ENCODE measurements at regions not wholly inside any gene's neighbourhood (a gene's known extent, or its start where the extent isn't known, plus 50 kb on each side); places are given as distances from the start of the nearest gene placed in this dataset.
"Not testable (repeated sequence)": the region's sequence is repeated elsewhere in the genome, so short reads cannot be mapped to it uniquely, and the experiment has no call there.

DNA sequence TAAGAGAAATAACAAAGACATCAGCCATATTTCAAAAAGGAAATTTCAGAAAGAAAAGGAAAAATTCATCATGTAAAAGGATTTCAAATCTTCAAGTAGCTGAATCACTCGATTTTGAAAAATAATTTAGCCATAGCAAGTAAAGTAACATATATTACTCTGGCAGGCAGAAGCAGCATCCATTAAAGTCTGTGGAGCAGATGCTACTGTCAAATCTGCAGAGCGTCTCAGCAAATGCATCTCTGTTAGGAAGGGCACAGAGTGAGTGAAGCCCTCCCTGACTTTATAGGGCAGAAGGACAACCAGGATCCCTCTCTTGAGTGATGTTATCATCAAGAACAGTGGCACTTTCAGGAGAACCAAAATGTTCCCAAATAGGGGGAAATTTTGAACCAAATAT lies 445.5 kb downstream of the EFNB2 start:
- Histone ChIP-seq H3K27me3 (ENCODE audit: insufficient read depth, poor library complexity, severe bottlenecking) (no peaks in the 10 kb centered on the region), H3K4me3 (ENCODE audit: severe bottlenecking) (no peak overlapping the region), H3K4me1 (ENCODE audit: insufficient read depth, poor library complexity, severe bottlenecking) (no peaks in the 10 kb centered on the region), H3K27ac (ENCODE audit: poor library complexity, severe bottlenecking) (no peak overlapping the region), H3K36me3 (ENCODE audit: low read depth) (no peaks in the 10 kb centered on the region), H3K9me3 (ENCODE audit: severe bottlenecking) (no peaks in the 10 kb centered on the region)
- DNase-seq (ENCODE audit: low spot score) (no peak), ATAC-seq (ENCODE audit: low read depth) (no peak)
- TF ChIP-seq, protein P1, sequence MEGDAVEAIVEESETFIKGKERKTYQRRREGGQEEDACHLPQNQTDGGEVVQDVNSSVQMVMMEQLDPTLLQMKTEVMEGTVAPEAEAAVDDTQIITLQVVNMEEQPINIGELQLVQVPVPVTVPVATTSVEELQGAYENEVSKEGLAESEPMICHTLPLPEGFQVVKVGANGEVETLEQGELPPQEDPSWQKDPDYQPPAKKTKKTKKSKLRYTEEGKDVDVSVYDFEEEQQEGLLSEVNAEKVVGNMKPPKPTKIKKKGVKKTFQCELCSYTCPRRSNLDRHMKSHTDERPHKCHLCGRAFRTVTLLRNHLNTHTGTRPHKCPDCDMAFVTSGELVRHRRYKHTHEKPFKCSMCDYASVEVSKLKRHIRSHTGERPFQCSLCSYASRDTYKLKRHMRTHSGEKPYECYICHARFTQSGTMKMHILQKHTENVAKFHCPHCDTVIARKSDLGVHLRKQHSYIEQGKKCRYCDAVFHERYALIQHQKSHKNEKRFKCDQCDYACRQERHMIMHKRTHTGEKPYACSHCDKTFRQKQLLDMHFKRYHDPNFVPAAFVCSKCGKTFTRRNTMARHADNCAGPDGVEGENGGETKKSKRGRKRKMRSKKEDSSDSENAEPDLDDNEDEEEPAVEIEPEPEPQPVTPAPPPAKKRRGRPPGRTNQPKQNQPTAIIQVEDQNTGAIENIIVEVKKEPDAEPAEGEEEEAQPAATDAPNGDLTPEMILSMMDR (IDR thresholded peaks at IDR 0.05; ENCODE audit: poor library complexity, severe bottlenecking) = no peak

- DNase-seq (ENCODE audit: low spot score) = no peak
- no peak overlapping the region for H3K4me3 ChIP-seq (ENCODE audit: severe bottlenecking)
- no peaks in the 10 kb centered on the region for H3K36me3 ChIP-seq (ENCODE audit: low read depth)
- H3K27me3 ChIP-seq (ENCODE audit: insufficient read depth, poor library complexity, severe bottlenecking) = no peaks in the 10 kb centered on the region
- no peaks in the 10 kb centered on the region for H3K4me1 ChIP-seq (ENCODE audit: insufficient read depth, poor library complexity, severe bottlenecking)
- ATAC-seq (ENCODE audit: low read depth) = no peak
- TF ChIP-seq, protein P1 (IDR thresholded peaks at IDR 0.05; ENCODE audit: poor library complexity, severe bottlenecking) = no peak
- H3K27ac ChIP-seq (ENCODE audit: poor library complexity, severe bottlenecking) = no peak overlapping the region
- no peaks in the 10 kb centered on the region for H3K9me3 ChIP-seq (ENCODE audit: severe bottlenecking)
Measured at GRCh38 chr13:106089261-106089980, 446.0 kb downstream of the EFNB2 start.

DNA sequence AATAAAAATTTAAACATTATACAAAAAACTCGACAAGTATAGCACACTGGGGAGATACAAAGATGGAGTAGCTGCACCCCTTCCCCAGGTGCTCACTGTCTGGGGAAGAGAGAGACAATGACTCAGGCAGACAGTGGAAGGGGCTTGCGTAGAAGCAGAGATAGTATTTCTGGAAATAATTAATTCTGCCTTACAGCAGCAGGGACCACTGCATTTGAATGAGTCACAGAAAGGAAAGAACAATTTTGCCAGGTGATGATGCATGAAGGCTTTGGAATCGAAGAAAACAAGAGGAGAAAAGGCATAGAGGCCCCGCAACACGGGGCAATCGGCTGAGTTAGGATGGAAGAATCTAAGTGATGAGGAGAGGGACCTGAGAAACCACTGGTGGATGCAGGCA lies 447.4 kb downstream of the EFNB2 start:
- no peak overlapping the region for H3K27ac ChIP-seq (ENCODE audit: poor library complexity, severe bottlenecking)
- H3K9me3 ChIP-seq (ENCODE audit: severe bottlenecking) = no peaks in the 10 kb centered on the region
- H3K4me1 ChIP-seq (ENCODE audit: insufficient read depth, poor library complexity, severe bottlenecking) = peaks cover 4% of the 10 kb centered on the region
- no peaks in the 10 kb centered on the region for H3K27me3 ChIP-seq (ENCODE audit: insufficient read depth, poor library complexity, severe bottlenecking)
- TF ChIP-seq, protein P1 (IDR thresholded peaks at IDR 0.05; ENCODE audit: poor library complexity, severe bottlenecking) = no peak
- H3K4me3 ChIP-seq (ENCODE audit: severe bottlenecking) = no peak overlapping the region
- no peak for ATAC-seq (ENCODE audit: low read depth)
- H3K36me3 ChIP-seq (ENCODE audit: low read depth) = no peaks in the 10 kb centered on the region
- DNase-seq (ENCODE audit: low spot score) = no peak

DNA sequence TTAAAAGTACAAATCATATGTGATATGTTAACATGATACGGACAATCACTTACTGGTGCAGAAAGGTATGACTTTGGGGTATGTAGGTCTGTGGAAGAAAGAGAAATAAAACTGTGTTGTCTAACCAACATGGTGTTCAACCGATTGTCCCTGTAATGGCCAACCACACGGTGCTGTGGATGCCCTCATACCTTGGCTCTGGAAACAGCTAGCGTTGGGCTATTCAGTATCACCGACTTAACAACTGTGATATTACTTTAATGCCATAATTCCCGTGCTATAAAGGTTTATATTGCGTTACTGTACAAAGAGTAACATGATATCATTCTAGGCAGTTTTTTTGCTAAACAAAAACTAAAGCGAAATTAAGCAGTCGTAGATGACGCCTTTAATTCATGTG lies 448.3 kb downstream of the EFNB2 start:
- peaks cover 4% of the 10 kb centered on the region for H3K4me1 ChIP-seq (ENCODE audit: insufficient read depth, poor library complexity, severe bottlenecking)
- no peak overlapping the region for H3K4me3 ChIP-seq (ENCODE audit: severe bottlenecking)
- TF ChIP-seq, protein P1 (IDR thresholded peaks at IDR 0.05; ENCODE audit: poor library complexity, severe bottlenecking) = no peak
- no peak overlapping the region for H3K27ac ChIP-seq (ENCODE audit: poor library complexity, severe bottlenecking)
- H3K27me3 ChIP-seq (ENCODE audit: insufficient read depth, poor library complexity, severe bottlenecking) = no peaks in the 10 kb centered on the region
- H3K36me3 ChIP-seq (ENCODE audit: low read depth) = no peaks in the 10 kb centered on the region
- ATAC-seq (ENCODE audit: low read depth) = no peak
- H3K9me3 ChIP-seq (ENCODE audit: severe bottlenecking) = no peaks in the 10 kb centered on the region
- DNase-seq (ENCODE audit: low spot score) = no peak

- Histone ChIP-seq H3K4me3 (ENCODE audit: severe bottlenecking) (no peak overlapping the region), H3K27ac (ENCODE audit: poor library complexity, severe bottlenecking) (no peak overlapping the region), H3K9me3 (ENCODE audit: severe bottlenecking) (no peaks in the 10 kb centered on the region), H3K36me3 (ENCODE audit: low read depth) (no peaks in the 10 kb centered on the region), H3K27me3 (ENCODE audit: insufficient read depth, poor library complexity, severe bottlenecking) (no peaks in the 10 kb centered on the region), H3K4me1 (ENCODE audit: insufficient read depth, poor library complexity, severe bottlenecking) (peaks cover 4% of the 10 kb centered on the region)
- DNase-seq (ENCODE audit: low spot score) = no peak
- TF ChIP-seq, protein P1 (IDR thresholded peaks at IDR 0.05; ENCODE audit: poor library complexity, severe bottlenecking) = peak; percentile 74
- ATAC-seq (ENCODE audit: low read depth) = peak; percentile 74
Measured at GRCh38 chr13:106083620-106084350, 451.7 kb downstream of the EFNB2 start.

DNA sequence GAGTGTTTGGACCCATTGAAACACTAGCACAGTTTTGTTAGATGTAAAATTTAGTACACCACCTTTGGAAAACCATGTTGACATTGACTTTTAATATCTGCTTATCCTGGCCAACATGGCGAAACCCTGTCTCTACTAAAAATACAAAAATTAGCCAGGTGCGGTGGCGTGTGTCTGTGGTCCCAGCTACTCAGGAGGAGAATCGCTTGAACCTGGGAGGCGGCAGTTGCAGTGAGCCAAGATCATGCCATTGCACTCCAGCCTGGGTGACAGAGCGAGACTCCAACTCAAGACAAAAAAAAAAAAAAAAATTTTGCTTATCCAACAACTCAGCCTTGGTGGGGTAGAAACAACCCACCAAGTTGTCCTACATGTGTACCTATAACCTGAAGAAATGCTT lies 454.2 kb downstream of the EFNB2 start:
- not testable (repeated sequence) for H3K9me3 ChIP-seq (ENCODE audit: severe bottlenecking); H3K27ac ChIP-seq (ENCODE audit: poor library complexity, severe bottlenecking); H3K4me1 ChIP-seq (ENCODE audit: insufficient read depth, poor library complexity, severe bottlenecking); H3K27me3 ChIP-seq (ENCODE audit: insufficient read depth, poor library complexity, severe bottlenecking); ATAC-seq (ENCODE audit: low read depth); H3K4me3 ChIP-seq (ENCODE audit: severe bottlenecking); H3K36me3 ChIP-seq (ENCODE audit: low read depth); DNase-seq (ENCODE audit: low spot score)

Measured in RWPE2 (cell line).